Breast epithelium (tissue), 4 donors: ENCODE measurements at regions not wholly inside any gene's neighbourhood (a gene's known extent, or its start where the extent isn't known, plus 50 kb on each side); places are given as distances from the start of the nearest gene placed in this dataset.

Experiments used
- DNase-seq, 2 donors: peaks; one replicate each; pipeline ENCODE4 v3.0.0-alpha.2; 2019; ENCODE audit warnings: low spot score in 2 of 2
- H3K27ac ChIP-seq, 2 donors: fragments of 200-600 bp; sonication (generic) in 1 of 2; one replicate each; pipeline ENCODE4 v1.5.1; 2016 to 2019; ENCODE audit warnings: mild to moderate bottlenecking in 1 of 2
- H3K27me3 ChIP-seq, 2 donors: fragments of 200-600 bp; sonication (generic) in 1 of 2; one replicate each; pipeline versions ENCODE4 v1.5.1 to v1.6.0; 2017 to 2019; ENCODE audit warnings: control low read depth in 1 of 2, mild to moderate bottlenecking in 1 of 2
- H3K36me3 ChIP-seq: fragments of 200-600 bp; one replicate; pipeline ENCODE4 v1.5.1; 2019
- H3K4me1 ChIP-seq, 2 donors: fragments of 200-600 bp; sonication (generic); one replicate each; pipeline ENCODE4 v1.5.1; 2016 to 2019; ENCODE audit warnings: control low read depth in 1 of 2
- H3K4me3 ChIP-seq, 3 donors: fragments of 200-600 bp; sonication (generic); 1 replicate in 2 of 3; 2 replicates in 1 of 3; pipeline ENCODE4 v1.5.1; 2016 to 2019; ENCODE audit warnings: mild to moderate bottlenecking in 3 of 3, moderate library complexity in 2 of 3
- H3K9me3 ChIP-seq, 2 donors: fragments of 200-600 bp; sonication (generic) in 1 of 2; one replicate each; pipeline ENCODE4 v1.5.1; 2016 to 2019; ENCODE audit warnings: control low read depth in 1 of 2
- CTCF ChIP-seq, 3 donors: fragments of 450-650 bp; IDR thresholded peaks; one replicate each; pipeline ENCODE4 v1.5.1; 2016 to 2017; ENCODE audit warnings: antibody characterized with exemption in 3 of 3, mild to moderate bottlenecking in 3 of 3, moderate library complexity in 3 of 3
- POLR2A ChIP-seq: fragments of 450-650 bp; IDR thresholded peaks from one replicate; pipeline ENCODE4 v1.6.1; 2016; ENCODE audit warnings: antibody characterized with exemption, mild to moderate bottlenecking, moderate library complexity
- POLR2AphosphoS5 ChIP-seq, 3 donors: sonication (generic); formaldehyde crosslinking; IDR thresholded peaks; one replicate each; pipeline ENCODE4 v1.6.1; 2017; ENCODE audit warnings: antibody characterized with exemption in 3 of 3
- intact Hi-C: fragments of 100-400 bp; cut with DNase I; formaldehyde crosslinking; loops from one replicate; pipeline ENCODE4 v1.15.1; 2023; ENCODE audit warnings: low total_unique reads

GRCh38 chr4:126451237-126451873 is 1136.6 kb downstream of the FAT4 start:
- TF ChIP-seq POLR2A (no peak), POLR2AphosphoS5 (IDR thresholded peaks at IDR 0.05) (no peak)
- intact Hi-C loops, result no loop called here
- no peak for DNase-seq
- Histone ChIP-seq H3K4me3 (no peak overlapping the region), H3K9me3 (no peaks in the 10 kb centered on the region), H3K27ac (no peak overlapping the region), H3K27me3 (no peaks in the 10 kb centered on the region), H3K36me3 (no peaks in the 10 kb centered on the region), H3K4me1 (no peaks in the 10 kb centered on the region)

GRCh38 chr4:126455865-126456264 is 1141.1 kb downstream of the FAT4 start:
- no peak for TF ChIP-seq POLR2AphosphoS5 (IDR thresholded peaks at IDR 0.05)
- TF ChIP-seq POLR2A, result no peak
- TF ChIP-seq CTCF (IDR thresholded peaks at IDR 0.05), result no peak
- Histone ChIP-seq H3K27ac (no peak overlapping the region), H3K9me3 (no peaks in the 10 kb centered on the region), H3K4me3 (no peak overlapping the region), H3K27me3 (no peaks in the 10 kb centered on the region), H3K4me1 (no peaks in the 10 kb centered on the region), H3K36me3 (no peaks in the 10 kb centered on the region)
- no peak for DNase-seq
- intact Hi-C loops, result no loop called here

GRCh38 chr4:126458993-126459392 is 1144.2 kb downstream of the FAT4 start:
- Histone ChIP-seq H3K4me3 (no peak overlapping the region), H3K36me3 (no peaks in the 10 kb centered on the region), H3K27me3 (no peaks in the 10 kb centered on the region), H3K4me1 (no peaks in the 10 kb centered on the region), H3K27ac (no peak overlapping the region), H3K9me3 (no peaks in the 10 kb centered on the region)
- no peak for DNase-seq
- no peak for TF ChIP-seq CTCF (IDR thresholded peaks at IDR 0.05)
- TF ChIP-seq POLR2AphosphoS5 (IDR thresholded peaks at IDR 0.05), result no peak
- no peak for TF ChIP-seq POLR2A
- intact Hi-C loops, result no loop called here

- H3K36me3 ChIP-seq, result no peaks in the 10 kb centered on the region
- no peaks in the 10 kb centered on the region for H3K4me1 ChIP-seq
- no peak overlapping the region for H3K27ac ChIP-seq
- intact Hi-C loops, result no loop called here
- no peak for TF ChIP-seq POLR2AphosphoS5 (IDR thresholded peaks at IDR 0.05)
- no peak for TF ChIP-seq CTCF (IDR thresholded peaks at IDR 0.05)
- no peak for TF ChIP-seq POLR2A
- DNase-seq, result no peak
- H3K9me3 ChIP-seq, result no peaks in the 10 kb centered on the region
- no peak overlapping the region for H3K4me3 ChIP-seq
- no peaks in the 10 kb centered on the region for H3K27me3 ChIP-seq
Measured at GRCh38 chr4:126465341-126465740, 1150.6 kb downstream of the FAT4 start.

- H3K4me1 ChIP-seq, result no peaks in the 10 kb centered on the region
- no peak for TF ChIP-seq POLR2A
- TF ChIP-seq POLR2AphosphoS5 (IDR thresholded peaks at IDR 0.05), result no peak
- TF ChIP-seq CTCF (IDR thresholded peaks at IDR 0.05), result no peak
- no peaks in the 10 kb centered on the region for H3K9me3 ChIP-seq
- no peak for DNase-seq
- no peak overlapping the region for H3K4me3 ChIP-seq
- intact Hi-C loops, result no loop called here
- no peaks in the 10 kb centered on the region for H3K36me3 ChIP-seq
- no peaks in the 10 kb centered on the region for H3K27me3 ChIP-seq
- H3K27ac ChIP-seq, result no peak overlapping the region
Measured at GRCh38 chr4:126466848-126467247, 1152.1 kb downstream of the FAT4 start.

- Histone ChIP-seq H3K27me3 (no peaks in the 10 kb centered on the region), H3K4me1 (no peaks in the 10 kb centered on the region)
Measured at GRCh38 chr4:126468144-126468543, 1153.4 kb downstream of the FAT4 start.

More at GRCh38 chr4:126468144-126468543, 1153.4 kb downstream of the FAT4 start:
- TF ChIP-seq POLR2A (no peak), POLR2AphosphoS5 (IDR thresholded peaks at IDR 0.05) (no peak), CTCF (IDR thresholded peaks at IDR 0.05) (no peak)
- Histone ChIP-seq H3K9me3 (no peaks in the 10 kb centered on the region), H3K36me3 (no peaks in the 10 kb centered on the region), H3K4me3 (no peak overlapping the region), H3K27ac (no peak overlapping the region)
- intact Hi-C loops, result no loop called here
- no peak for DNase-seq
